GM18861 (cell line): ENCODE measurements at regions not wholly inside any gene's neighbourhood (a gene's known extent, or its start where the extent isn't known, plus 50 kb on each side); places are given as distances from the start of the nearest gene placed in this dataset.
"Not testable (repeated sequence)": the region's sequence is repeated elsewhere in the genome, so short reads cannot be mapped to it uniquely, and the experiment has no call there.

ENCODE experiments used
- ATAC-seq: cut with Tn5 transposase; IDR thresholded peaks from one replicate; pipeline ENCODE4 v1.9.1; 2021; ENCODE audit not compliant: unreplicated experiment

GRCh38 chr11:38746516-38746915, 2148.5 kb upstream of the RAG2 start:
- ATAC-seq, result not testable (repeated sequence)

- ATAC-seq, result no peak
Measured at GRCh38 chr11:38723361-38723760, 2125.3 kb upstream of the RAG2 start.

GRCh38 chr11:38721586-38722315, 2123.7 kb upstream of the RAG2 start:
- ATAC-seq, result no peak

- ATAC-seq, result no peak
Measured at GRCh38 chr11:38718659-38719058, 2120.6 kb upstream of the RAG2 start.

- no peak for ATAC-seq
Measured at GRCh38 chr11:38718049-38718448, 2120.0 kb upstream of the RAG2 start.

GRCh38 chr11:38711110-38711509, 2113.1 kb upstream of the RAG2 start:
- no peak for ATAC-seq

GRCh38 chr11:38710262-38710661, 2112.2 kb upstream of the RAG2 start:
- no peak for ATAC-seq

GRCh38 chr11:38700111-38700510, 2102.1 kb upstream of the RAG2 start:
- no peak for ATAC-seq

- no peak for ATAC-seq
Measured at GRCh38 chr11:38693306-38693705, 2095.3 kb upstream of the RAG2 start.

GRCh38 chr11:38690211-38690610, 2092.2 kb upstream of the RAG2 start:
- ATAC-seq, result not testable (repeated sequence)

GRCh38 chr11:38687008-38687407, 2089.0 kb upstream of the RAG2 start:
- ATAC-seq, result no peak

- ATAC-seq, result no peak
Measured at GRCh38 chr11:38683484-38683883, 2085.4 kb upstream of the RAG2 start.

- no peak for ATAC-seq
Measured at GRCh38 chr11:38680746-38681145, 2082.7 kb upstream of the RAG2 start.

GRCh38 chr11:38680166-38680565, 2082.1 kb upstream of the RAG2 start:
- ATAC-seq, result no peak

GRCh38 chr11:38672445-38672844, 2074.4 kb upstream of the RAG2 start:
- no peak for ATAC-seq

- no peak for ATAC-seq
Measured at GRCh38 chr11:38667359-38667758, 2069.3 kb upstream of the RAG2 start.

- no peak for ATAC-seq
Measured at GRCh38 chr11:38648604-38649003, 2050.6 kb upstream of the RAG2 start.

GRCh38 chr11:38646382-38646781, 2048.3 kb upstream of the RAG2 start:
- no peak for ATAC-seq

- ATAC-seq, result no peak
Measured at GRCh38 chr11:38640854-38641253, 2042.8 kb upstream of the RAG2 start.

- ATAC-seq, result no peak
Measured at GRCh38 chr11:38612701-38613100, 2014.7 kb upstream of the RAG2 start.

- not testable (repeated sequence) for ATAC-seq
Measured at GRCh38 chr11:38601371-38601770, 2003.3 kb upstream of the RAG2 start.

GRCh38 chr11:38598418-38598817, 2000.4 kb upstream of the RAG2 start:
- ATAC-seq, result no peak

GRCh38 chr11:38595359-38596016, 1997.5 kb upstream of the RAG2 start:
- ATAC-seq, result not testable (repeated sequence)
